GM23338 (cell line): ENCODE measurements at regions not wholly inside any gene's neighbourhood (a gene's known extent, or its start where the extent isn't known, plus 50 kb on each side); places are given as distances from the start of the nearest gene placed in this dataset.

ENCODE experiments used
- CTCF ChIP-seq, 2 experiments: fragments of 200-600 bp in 1 of 2; sonication (generic) in 1 of 2; conservative IDR thresholded peaks; 2 replicates each; pipeline versions ENCODE4 v1.5.1 to v1.6.1; 2016 to 2017; ENCODE audit warnings: antibody characterized with exemption in 2 of 2, low read depth in 2 of 2, mild to moderate bottlenecking in 2 of 2, moderate library complexity in 1 of 2
- EZH2 ChIP-seq: fragments of 200-600 bp; sonication (generic); IDR thresholded peaks from one replicate; pipeline ENCODE4 v1.8.0; 2017; ENCODE audit warnings: antibody characterized with exemption, mild to moderate bottlenecking, low read depth; ENCODE audit not compliant: unreplicated experiment
- EZH2phosphoT487 ChIP-seq: fragments of 200-600 bp; sonication (generic); IDR thresholded peaks from one replicate; pipeline ENCODE4 v1.8.1; 2018; ENCODE audit warnings: antibody characterized with exemption; ENCODE audit not compliant: unreplicated experiment
- JUNB ChIP-seq: IDR thresholded peaks from one replicate; pipeline ENCODE4 v1.6.1; 2016; ENCODE audit warnings: antibody characterized with exemption; ENCODE audit not compliant: unreplicated experiment
- NANOG ChIP-seq: IDR thresholded peaks from 2 replicates; pipeline ENCODE4 v1.6.1; 2016; ENCODE audit warnings: antibody characterized with exemption, borderline replicate concordance
- POLR2AphosphoS5 ChIP-seq: IDR thresholded peaks from 2 replicates; pipeline ENCODE4 v1.6.1; 2016; ENCODE audit warnings: antibody characterized with exemption, low read depth
- STAT1 ChIP-seq: IDR thresholded peaks from one replicate; pipeline ENCODE4 v1.6.1; 2016; ENCODE audit warnings: antibody characterized with exemption; ENCODE audit not compliant: unreplicated experiment
- TF ChIP-seq, protein P1 (sequence below): IDR thresholded peaks from one replicate; pipeline ENCODE4 v1.6.1; 2018; ENCODE audit warnings: antibody characterized with exemption; ENCODE audit not compliant: unreplicated experiment
- TF ChIP-seq, protein P2 (sequence below): fragments of 250-450 bp; sonication (Bioruptor Pico); IDR thresholded peaks from 2 replicates; pipeline ENCODE4 v1.5.0; 2020; ENCODE audit warnings: mild to moderate bottlenecking, moderate library complexity

- TF ChIP-seq EZH2phosphoT487, result no peak
- no peak for TF ChIP-seq CTCF (conservative IDR thresholded peaks at IDR 0.05; ENCODE audit: low read depth in 2 of 2)
- TF ChIP-seq, protein P1, sequence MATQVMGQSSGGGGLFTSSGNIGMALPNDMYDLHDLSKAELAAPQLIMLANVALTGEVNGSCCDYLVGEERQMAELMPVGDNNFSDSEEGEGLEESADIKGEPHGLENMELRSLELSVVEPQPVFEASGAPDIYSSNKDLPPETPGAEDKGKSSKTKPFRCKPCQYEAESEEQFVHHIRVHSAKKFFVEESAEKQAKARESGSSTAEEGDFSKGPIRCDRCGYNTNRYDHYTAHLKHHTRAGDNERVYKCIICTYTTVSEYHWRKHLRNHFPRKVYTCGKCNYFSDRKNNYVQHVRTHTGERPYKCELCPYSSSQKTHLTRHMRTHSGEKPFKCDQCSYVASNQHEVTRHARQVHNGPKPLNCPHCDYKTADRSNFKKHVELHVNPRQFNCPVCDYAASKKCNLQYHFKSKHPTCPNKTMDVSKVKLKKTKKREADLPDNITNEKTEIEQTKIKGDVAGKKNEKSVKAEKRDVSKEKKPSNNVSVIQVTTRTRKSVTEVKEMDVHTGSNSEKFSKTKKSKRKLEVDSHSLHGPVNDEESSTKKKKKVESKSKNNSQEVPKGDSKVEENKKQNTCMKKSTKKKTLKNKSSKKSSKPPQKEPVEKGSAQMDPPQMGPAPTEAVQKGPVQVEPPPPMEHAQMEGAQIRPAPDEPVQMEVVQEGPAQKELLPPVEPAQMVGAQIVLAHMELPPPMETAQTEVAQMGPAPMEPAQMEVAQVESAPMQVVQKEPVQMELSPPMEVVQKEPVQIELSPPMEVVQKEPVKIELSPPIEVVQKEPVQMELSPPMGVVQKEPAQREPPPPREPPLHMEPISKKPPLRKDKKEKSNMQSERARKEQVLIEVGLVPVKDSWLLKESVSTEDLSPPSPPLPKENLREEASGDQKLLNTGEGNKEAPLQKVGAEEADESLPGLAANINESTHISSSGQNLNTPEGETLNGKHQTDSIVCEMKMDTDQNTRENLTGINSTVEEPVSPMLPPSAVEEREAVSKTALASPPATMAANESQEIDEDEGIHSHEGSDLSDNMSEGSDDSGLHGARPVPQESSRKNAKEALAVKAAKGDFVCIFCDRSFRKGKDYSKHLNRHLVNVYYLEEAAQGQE, result no peak
- no peak for TF ChIP-seq EZH2
- TF ChIP-seq POLR2AphosphoS5, result no peak
- no peak for TF ChIP-seq JUNB
- TF ChIP-seq, protein P2, sequence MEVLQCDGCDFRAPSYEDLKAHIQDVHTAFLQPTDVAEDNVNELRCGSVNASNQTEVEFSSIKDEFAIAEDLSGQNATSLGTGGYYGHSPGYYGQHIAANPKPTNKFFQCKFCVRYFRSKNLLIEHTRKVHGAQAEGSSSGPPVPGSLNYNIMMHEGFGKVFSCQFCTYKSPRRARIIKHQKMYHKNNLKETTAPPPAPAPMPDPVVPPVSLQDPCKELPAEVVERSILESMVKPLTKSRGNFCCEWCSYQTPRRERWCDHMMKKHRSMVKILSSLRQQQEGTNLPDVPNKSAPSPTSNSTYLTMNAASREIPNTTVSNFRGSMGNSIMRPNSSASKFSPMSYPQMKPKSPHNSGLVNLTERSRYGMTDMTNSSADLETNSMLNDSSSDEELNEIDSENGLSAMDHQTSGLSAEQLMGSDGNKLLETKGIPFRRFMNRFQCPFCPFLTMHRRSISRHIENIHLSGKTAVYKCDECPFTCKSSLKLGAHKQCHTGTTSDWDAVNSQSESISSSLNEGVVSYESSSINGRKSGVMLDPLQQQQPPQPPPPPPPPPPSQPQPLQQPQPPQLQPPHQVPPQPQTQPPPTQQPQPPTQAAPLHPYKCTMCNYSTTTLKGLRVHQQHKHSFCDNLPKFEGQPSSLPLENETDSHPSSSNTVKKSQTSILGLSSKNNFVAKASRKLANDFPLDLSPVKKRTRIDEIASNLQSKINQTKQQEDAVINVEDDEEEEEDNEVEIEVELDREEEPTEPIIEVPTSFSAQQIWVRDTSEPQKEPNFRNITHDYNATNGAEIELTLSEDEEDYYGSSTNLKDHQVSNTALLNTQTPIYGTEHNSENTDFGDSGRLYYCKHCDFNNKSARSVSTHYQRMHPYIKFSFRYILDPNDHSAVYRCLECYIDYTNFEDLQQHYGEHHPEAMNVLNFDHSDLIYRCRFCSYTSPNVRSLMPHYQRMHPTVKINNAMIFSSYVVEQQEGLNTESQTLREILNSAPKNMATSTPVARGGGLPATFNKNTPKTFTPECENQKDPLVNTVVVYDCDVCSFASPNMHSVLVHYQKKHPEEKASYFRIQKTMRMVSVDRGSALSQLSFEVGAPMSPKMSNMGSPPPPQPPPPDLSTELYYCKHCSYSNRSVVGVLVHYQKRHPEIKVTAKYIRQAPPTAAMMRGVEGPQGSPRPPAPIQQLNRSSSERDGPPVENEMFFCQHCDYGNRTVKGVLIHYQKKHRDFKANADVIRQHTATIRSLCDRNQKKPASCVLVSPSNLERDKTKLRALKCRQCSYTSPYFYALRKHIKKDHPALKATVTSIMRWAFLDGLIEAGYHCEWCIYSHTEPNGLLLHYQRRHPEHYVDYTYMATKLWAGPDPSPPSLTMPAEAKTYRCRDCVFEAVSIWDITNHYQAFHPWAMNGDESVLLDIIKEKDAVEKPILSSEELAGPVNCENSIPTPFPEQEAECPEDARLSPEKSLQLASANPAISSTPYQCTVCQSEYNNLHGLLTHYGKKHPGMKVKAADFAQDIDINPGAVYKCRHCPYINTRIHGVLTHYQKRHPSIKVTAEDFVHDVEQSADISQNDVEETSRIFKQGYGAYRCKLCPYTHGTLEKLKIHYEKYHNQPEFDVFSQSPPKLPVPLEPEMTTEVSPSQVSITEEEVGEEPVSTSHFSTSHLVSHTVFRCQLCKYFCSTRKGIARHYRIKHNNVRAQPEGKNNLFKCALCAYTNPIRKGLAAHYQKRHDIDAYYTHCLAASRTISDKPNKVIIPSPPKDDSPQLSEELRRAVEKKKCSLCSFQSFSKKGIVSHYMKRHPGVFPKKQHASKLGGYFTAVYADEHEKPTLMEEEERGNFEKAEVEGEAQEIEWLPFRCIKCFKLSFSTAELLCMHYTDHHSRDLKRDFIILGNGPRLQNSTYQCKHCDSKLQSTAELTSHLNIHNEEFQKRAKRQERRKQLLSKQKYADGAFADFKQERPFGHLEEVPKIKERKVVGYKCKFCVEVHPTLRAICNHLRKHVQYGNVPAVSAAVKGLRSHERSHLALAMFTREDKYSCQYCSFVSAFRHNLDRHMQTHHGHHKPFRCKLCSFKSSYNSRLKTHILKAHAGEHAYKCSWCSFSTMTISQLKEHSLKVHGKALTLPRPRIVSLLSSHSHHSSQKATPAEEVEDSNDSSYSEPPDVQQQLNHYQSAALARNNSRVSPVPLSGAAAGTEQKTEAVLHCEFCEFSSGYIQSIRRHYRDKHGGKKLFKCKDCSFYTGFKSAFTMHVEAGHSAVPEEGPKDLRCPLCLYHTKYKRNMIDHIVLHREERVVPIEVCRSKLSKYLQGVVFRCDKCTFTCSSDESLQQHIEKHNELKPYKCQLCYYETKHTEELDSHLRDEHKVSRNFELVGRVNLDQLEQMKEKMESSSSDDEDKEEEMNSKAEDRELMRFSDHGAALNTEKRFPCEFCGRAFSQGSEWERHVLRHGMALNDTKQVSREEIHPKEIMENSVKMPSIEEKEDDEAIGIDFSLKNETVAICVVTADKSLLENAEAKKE (CRISPR knock-in tag), result no peak
- TF ChIP-seq NANOG, result no peak
- no peak for TF ChIP-seq STAT1
Measured at GRCh38 chr2:122193622-122194021, 438.2 kb downstream of the TSN start.
